Fibroblast of the aortic adventitia (primary cell): ENCODE measurements at regions not wholly inside any gene's neighbourhood (a gene's known extent, or its start where the extent isn't known, plus 50 kb on each side); places are given as distances from the start of the nearest gene placed in this dataset.

Experiments used
- DNase-seq: peaks from one replicate; pipeline ENCODE4 v3.0.0-alpha.2; 2010; ENCODE audit warnings: low read depth
- H3K4me3 ChIP-seq: 2 replicates; pipeline ENCODE4 v1.5.1; 2011; ENCODE audit warnings: low read depth, mild to moderate bottlenecking, control low read depth, low read length, moderate library complexity
- TF ChIP-seq, protein P1 (sequence below): IDR thresholded peaks from 2 replicates; pipeline ENCODE4 v1.5.1; 2011; ENCODE audit warnings: mild to moderate bottlenecking, low read length, control low read depth, inconsistent platforms; ENCODE audit not compliant: insufficient read depth

GRCh38 chr1:163906283-163906682 is 584.5 kb downstream of the NUF2 start:
- H3K4me3 ChIP-seq = no peak overlapping the region
- DNase-seq = no peak
- TF ChIP-seq, protein P1, sequence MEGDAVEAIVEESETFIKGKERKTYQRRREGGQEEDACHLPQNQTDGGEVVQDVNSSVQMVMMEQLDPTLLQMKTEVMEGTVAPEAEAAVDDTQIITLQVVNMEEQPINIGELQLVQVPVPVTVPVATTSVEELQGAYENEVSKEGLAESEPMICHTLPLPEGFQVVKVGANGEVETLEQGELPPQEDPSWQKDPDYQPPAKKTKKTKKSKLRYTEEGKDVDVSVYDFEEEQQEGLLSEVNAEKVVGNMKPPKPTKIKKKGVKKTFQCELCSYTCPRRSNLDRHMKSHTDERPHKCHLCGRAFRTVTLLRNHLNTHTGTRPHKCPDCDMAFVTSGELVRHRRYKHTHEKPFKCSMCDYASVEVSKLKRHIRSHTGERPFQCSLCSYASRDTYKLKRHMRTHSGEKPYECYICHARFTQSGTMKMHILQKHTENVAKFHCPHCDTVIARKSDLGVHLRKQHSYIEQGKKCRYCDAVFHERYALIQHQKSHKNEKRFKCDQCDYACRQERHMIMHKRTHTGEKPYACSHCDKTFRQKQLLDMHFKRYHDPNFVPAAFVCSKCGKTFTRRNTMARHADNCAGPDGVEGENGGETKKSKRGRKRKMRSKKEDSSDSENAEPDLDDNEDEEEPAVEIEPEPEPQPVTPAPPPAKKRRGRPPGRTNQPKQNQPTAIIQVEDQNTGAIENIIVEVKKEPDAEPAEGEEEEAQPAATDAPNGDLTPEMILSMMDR = no peak

DNA sequence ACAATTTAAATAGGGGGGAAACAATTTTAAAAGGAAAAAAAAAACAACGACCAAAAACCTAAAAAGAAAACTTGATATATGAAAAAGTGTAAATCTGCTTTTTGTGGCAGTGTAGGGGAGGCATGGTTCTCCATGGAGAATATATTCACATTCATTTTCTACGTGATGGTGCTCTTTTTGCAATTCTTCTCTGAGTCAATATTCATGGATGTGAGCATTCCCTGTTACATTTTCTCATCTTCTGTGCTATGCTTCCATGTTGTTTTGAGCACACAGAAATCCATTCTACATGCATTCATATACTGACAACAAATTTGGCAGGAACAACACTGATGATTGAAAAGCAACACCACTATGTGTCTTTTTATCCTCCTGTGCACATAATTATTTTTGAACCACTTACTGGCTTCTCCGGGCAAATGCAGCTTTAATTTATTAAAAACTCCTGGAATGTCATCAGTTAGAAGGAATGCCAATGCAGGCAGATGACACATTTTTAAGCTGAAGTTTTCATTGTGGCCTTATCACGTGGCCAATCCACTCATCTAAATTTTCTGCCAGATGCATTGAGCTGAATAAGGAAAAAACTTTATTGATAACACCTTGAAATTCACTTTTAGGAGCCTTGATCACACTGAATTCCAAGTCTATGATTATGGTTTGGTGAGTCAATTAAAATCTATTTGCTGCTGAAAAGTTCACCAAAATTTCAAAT is 590.6 kb downstream of the NUF2 start:
- TF ChIP-seq, protein P1 = no peak
- DNase-seq = peak; percentile 42
- H3K4me3 ChIP-seq = no peak overlapping the region

GRCh38 chr1:163914785-163915413 is 593.1 kb downstream of the NUF2 start:
- no peak for DNase-seq
- H3K4me3 ChIP-seq = no peak overlapping the region
- TF ChIP-seq, protein P1 = no peak

GRCh38 chr1:163922743-163923201 is 601.0 kb downstream of the NUF2 start:
- DNase-seq = peak; percentile 19
- TF ChIP-seq, protein P1 = no peak
- H3K4me3 ChIP-seq = no peak overlapping the region

GRCh38 chr1:163924041-163924440 is 602.3 kb downstream of the NUF2 start:
- DNase-seq = no peak
- H3K4me3 ChIP-seq = no peak overlapping the region
- TF ChIP-seq, protein P1 = no peak

- TF ChIP-seq, protein P1 = no peak
- no peak for DNase-seq
- H3K4me3 ChIP-seq = no peak overlapping the region
These were observed 605.7 kb downstream of the NUF2 start for GRCh38 chr1:163927493-163927892.

DNA sequence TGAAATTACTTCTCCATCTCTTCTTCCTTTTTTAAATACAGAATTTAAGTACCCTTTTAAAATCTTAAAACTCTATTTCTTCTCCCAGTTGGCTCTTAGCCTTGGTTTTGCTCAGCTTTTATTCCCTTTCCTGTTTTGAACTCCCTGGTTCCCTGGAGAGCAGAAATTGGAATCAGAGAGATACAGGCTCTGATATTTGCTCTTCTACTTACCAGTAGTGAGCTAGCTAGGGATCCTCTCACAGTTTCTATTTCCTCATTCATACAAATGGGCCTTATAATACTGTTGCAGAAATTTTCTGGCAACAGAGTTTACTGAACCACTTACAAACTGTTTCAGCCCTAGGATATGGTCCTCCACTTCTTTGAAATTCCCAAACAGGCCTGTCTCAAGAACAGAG is 606.3 kb downstream of the NUF2 start:
- peak; percentile 13 for DNase-seq
- H3K4me3 ChIP-seq = no peak overlapping the region
- TF ChIP-seq, protein P1 = no peak
